HEK293T (cell line): ENCODE measurements at regions not wholly inside any gene's neighbourhood (a gene's known extent, or its start where the extent isn't known, plus 50 kb on each side); places are given as distances from the start of the nearest gene placed in this dataset.

Experiments used
- ARNT ChIP-seq: fragments of 450-650 bp; IDR thresholded peaks from 2 replicates; pipeline ENCODE4 v1.6.1; 2017; ENCODE audit warnings: mild to moderate bottlenecking
- BHLHE40 ChIP-seq: fragments of 450-650 bp; IDR thresholded peaks from 2 replicates; pipeline ENCODE4 v1.6.1; 2016; ENCODE audit warnings: mild to moderate bottlenecking, moderate library complexity, borderline replicate concordance
- CTBP1 ChIP-seq: fragments of 450-650 bp; IDR thresholded peaks from 2 replicates; pipeline ENCODE4 v1.6.1; 2016; ENCODE audit warnings: borderline replicate concordance
- ELF4 ChIP-seq: fragments of 450-650 bp; IDR thresholded peaks from 2 replicates; pipeline ENCODE4 v1.6.1; 2017; ENCODE audit warnings: antibody characterized with exemption
- FOXA1 ChIP-seq: fragments of 450-650 bp; IDR thresholded peaks from 2 replicates; pipeline ENCODE4 v1.6.1; 2016; ENCODE audit warnings: mild to moderate bottlenecking
- FOXM1 ChIP-seq: fragments of 450-650 bp; IDR thresholded peaks from 2 replicates; pipeline ENCODE4 v1.6.1; 2017; ENCODE audit warnings: mild to moderate bottlenecking, borderline replicate concordance
- HDGF ChIP-seq: fragments of 450-650 bp; IDR thresholded peaks from 2 replicates; pipeline ENCODE4 v1.6.1; 2017; ENCODE audit warnings: antibody characterized with exemption, borderline replicate concordance
- LEF1 ChIP-seq: fragments of 450-650 bp; IDR thresholded peaks from 2 replicates; pipeline ENCODE4 v1.6.1; 2017; ENCODE audit warnings: mild to moderate bottlenecking, borderline replicate concordance
- NFRKB ChIP-seq: fragments of 450-650 bp; IDR thresholded peaks from 2 replicates; pipeline ENCODE4 v1.6.1; 2016; ENCODE audit warnings: mild to moderate bottlenecking, moderate library complexity
- SP1 ChIP-seq: fragments of 450-650 bp; IDR thresholded peaks from 2 replicates; pipeline ENCODE4 v1.6.1; 2017
- SUZ12 ChIP-seq: fragments of 450-650 bp; IDR thresholded peaks from 2 replicates; pipeline ENCODE4 v1.6.1; 2016; ENCODE audit warnings: mild to moderate bottlenecking
- TARDBP ChIP-seq: fragments of 450-650 bp; IDR thresholded peaks from 2 replicates; pipeline ENCODE4 v1.6.1; 2016

DNA sequence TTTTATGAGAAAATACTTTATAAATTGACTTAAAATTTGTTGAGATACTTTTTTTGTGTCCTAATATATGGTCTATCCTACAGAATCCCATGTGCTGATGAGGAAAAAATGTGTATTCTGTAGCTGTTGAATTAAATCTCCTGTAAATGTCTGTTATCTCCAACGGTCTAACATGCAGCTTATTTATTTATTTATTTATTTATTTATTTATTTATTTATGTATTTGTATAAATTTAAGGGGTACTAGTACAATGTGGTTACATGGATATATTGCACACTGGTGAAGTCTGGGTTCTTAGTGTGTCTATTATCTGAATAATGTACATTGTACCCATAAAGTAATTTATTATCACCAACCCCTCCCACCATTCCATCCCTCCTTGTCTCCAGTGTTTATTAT lies 315.5 kb downstream of the TENT5A start:
- TF ChIP-seq SP1 (no peak), FOXM1 (no peak), HDGF (no peak), FOXA1 (no peak), ELF4 (no peak), LEF1 (no peak), BHLHE40 (no peak), SUZ12 (no peak), NFRKB (no peak), CTBP1 (no peak), ARNT (no peak), TARDBP (no peak)
